ENCODE measurements at regions not wholly inside any gene's neighbourhood (a gene's known extent, or its start where the extent isn't known, plus 50 kb on each side); places are given as distances from the start of the nearest gene placed in this dataset.

GRCh38 chr3:161823910-161824309, 327.3 kb downstream of the OTOL1 start:
- Histone ChIP-seq H3K27ac (ENCODE audit: extremely low read length, insufficient read depth, low read length) (no peak overlapping the region), H2AFZ (ENCODE audit: low read length) (no peak overlapping the region), H3K4me1 (ENCODE audit: insufficient read depth, low read length) (no peaks in the 10 kb centered on the region), H4K20me1 (ENCODE audit: insufficient read depth, low read length) (no peaks in the 10 kb centered on the region), H3K4me3 (replicated peaks in 1 of 3; ENCODE audit: insufficient read depth in 1 of 3, low read depth in 2 of 3, low read length in 3 of 3) (no peak overlapping the region), H3K4me2 (ENCODE audit: low read depth, low read length) (no peak overlapping the region), H3K79me2 (ENCODE audit: insufficient read depth, low read length) (no peaks in the 10 kb centered on the region), H3K9ac (ENCODE audit: insufficient read depth, low read depth, low read length) (no peak overlapping the region), H3K9me3 (ENCODE audit: low read length) (no peaks in the 10 kb centered on the region), H3K27me3 (ENCODE audit: control insufficient read depth in 1 of 2, insufficient read depth in 2 of 2, low read length in 2 of 2) (no peaks in the 10 kb centered on the region; a peak in 1 of 5 replicates), H3K36me3 (replicated peaks in 1 of 2; ENCODE audit: control insufficient read depth in 1 of 2, insufficient read depth in 2 of 2, low read length in 2 of 2) (no peaks in the 10 kb centered on the region)
- no peak for ATAC-seq
- CTCF ChIA-PET (ENCODE audit: low intra/inter-chr PET ratio, low total read pairs) = no interaction called here
- FAIRE-seq = no peak
- POLR2A ChIA-PET = no interaction called here
- WGBS (ENCODE audit: low lambda C conversion rate) = 12% methylated on average over 3 of the region's 3 CpGs
- BruUV-seq (replicated peaks) = no TSS peak
- intact Hi-C loops (cut with micrococcal nuclease; ENCODE audit: unreplicated experiment) (no loop called here), in situ Hi-C loops (cut with HindIII; ENCODE audit: extremely low pct_ligation_motif_present, low pct_unique_long_range_greater_than_20kb) (no loop called here)
- DNase-seq (ENCODE audit: low spot score) = no peak
- TF ChIP-seq ZFP91 (CRISPR knock-in tag; IDR thresholded peaks at IDR 0.05; ENCODE audit: borderline replicate concordance) (no peak), MAFF (IDR thresholded peaks at IDR 0.05; ENCODE audit: low read depth, low read length) (peak; percentile 82), MAFK (conservative IDR thresholded peaks at IDR 0.05 in 1 of 2, IDR thresholded peaks at IDR 0.05 in 1 of 2; ENCODE audit: low read length in 2 of 2) (peak; percentile 71 to 90)

GRCh38 chr3:161838021-161838420, 341.4 kb downstream of the OTOL1 start:
- intact Hi-C loops (cut with micrococcal nuclease; ENCODE audit: unreplicated experiment) = no loop called here
- ChIA-PET CTCF (ENCODE audit: low intra/inter-chr PET ratio, low total read pairs) (no interaction called here), POLR2A (no interaction called here)
- H3K27me3 ChIP-seq (ENCODE audit: control insufficient read depth in 1 of 2, insufficient read depth in 2 of 2, low read length in 2 of 2) = no peaks in the 10 kb centered on the region
- H3K9me3 ChIP-seq (ENCODE audit: low read length) = no peaks in the 10 kb centered on the region
- no peak for DNase-seq (ENCODE audit: low spot score)
- no peak overlapping the region for H3K4me2 ChIP-seq (ENCODE audit: low read depth, low read length)
- H3K27ac ChIP-seq (ENCODE audit: extremely low read length, insufficient read depth, low read length) = no peak overlapping the region
- no peak for ATAC-seq
- in situ Hi-C loops (cut with HindIII; ENCODE audit: extremely low pct_ligation_motif_present, low pct_unique_long_range_greater_than_20kb) = no loop called here
- no peak for FAIRE-seq
- no peak overlapping the region for H3K9ac ChIP-seq (ENCODE audit: insufficient read depth, low read depth, low read length)
- H3K36me3 ChIP-seq (replicated peaks in 1 of 2; ENCODE audit: control insufficient read depth in 1 of 2, insufficient read depth in 2 of 2, low read length in 2 of 2) = no peaks in the 10 kb centered on the region
- no peaks in the 10 kb centered on the region for H4K20me1 ChIP-seq (ENCODE audit: insufficient read depth, low read length)
- BruUV-seq (replicated peaks) = no TSS peak
- H3K4me1 ChIP-seq (ENCODE audit: insufficient read depth, low read length) = no peaks in the 10 kb centered on the region
- no peak overlapping the region for H3K4me3 ChIP-seq (replicated peaks in 1 of 3; ENCODE audit: insufficient read depth in 1 of 3, low read depth in 2 of 3, low read length in 3 of 3)
- H3K79me2 ChIP-seq (ENCODE audit: insufficient read depth, low read length) = no peaks in the 10 kb centered on the region
- H2AFZ ChIP-seq (ENCODE audit: low read length) = no peak overlapping the region
- WGBS (ENCODE audit: low lambda C conversion rate) = 14% methylated on average over 3 of the region's 3 CpGs
- TF ChIP-seq ZUFSP (CRISPR knock-in tag; IDR thresholded peaks at IDR 0.05; ENCODE audit: borderline replicate concordance) (no peak), RBFOX2 (IDR thresholded peaks at IDR 0.05; ENCODE audit: low read depth, low read length) (no peak), ZNF737 (CRISPR knock-in tag; IDR thresholded peaks at IDR 0.05; ENCODE audit: borderline replicate concordance) (no peak), SRSF4 (IDR thresholded peaks at IDR 0.05; ENCODE audit: low read depth, low read length, poor library complexity, severe bottlenecking) (no peak), ZNF512 (CRISPR knock-in tag; IDR thresholded peaks at IDR 0.05) (no peak), ZBTB43 (CRISPR knock-in tag; conservative IDR thresholded peaks at IDR 0.05) (no peak), ZFP1 (CRISPR knock-in tag; IDR thresholded peaks at IDR 0.05) (no peak), ZNF746 (CRISPR knock-in tag; IDR thresholded peaks at IDR 0.05) (no peak)

All from HepG2 (cell line).